ENCODE measurements at regions not wholly inside any gene's neighbourhood (a gene's known extent, or its start where the extent isn't known, plus 50 kb on each side); places are given as distances from the start of the nearest gene placed in this dataset.

DNA sequence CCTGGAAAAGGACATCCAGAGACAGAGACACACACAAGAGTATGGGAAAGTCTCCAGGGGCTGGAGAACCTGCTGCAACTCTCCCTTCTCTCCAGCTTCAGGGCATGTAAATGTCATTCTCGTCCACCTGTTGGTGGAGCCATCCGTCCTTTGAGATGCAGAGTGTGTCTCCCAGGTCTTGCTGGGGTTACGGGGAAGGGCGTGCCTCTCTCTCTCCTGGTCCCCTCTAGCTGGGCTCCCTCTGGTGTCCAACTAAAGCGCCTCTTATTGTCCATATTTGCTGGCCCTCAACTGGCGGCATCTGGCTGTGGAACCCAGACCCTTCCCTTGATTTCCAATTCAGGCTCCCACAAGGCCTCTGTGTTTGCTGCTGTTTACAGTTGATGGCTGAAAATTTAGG lies 244.1 kb downstream of the BMP7 start:
- no peaks in the 10 kb centered on the region for H3K4me1 ChIP-seq
- H3K4me3 ChIP-seq = no peak overlapping the region
- H3K27me3 ChIP-seq (ENCODE audit: low read depth) = peaks cover 85% of the 10 kb centered on the region
- intact Hi-C loops (cut with micrococcal nuclease) = no loop called here
- no peak overlapping the region for H3K27ac ChIP-seq (replicated peaks)
- TF ChIP-seq CTCF (IDR thresholded peaks at IDR 0.05; ENCODE audit: borderline replicate concordance) = no peak
- H3K9me3 ChIP-seq (replicated peaks) = peaks cover 4% of the 10 kb centered on the region
- no peaks in the 10 kb centered on the region for H3K36me3 ChIP-seq
- no peak for DNase-seq

- Histone ChIP-seq H3K4me3 (no peak overlapping the region), H3K9me3 (replicated peaks) (peaks cover 4% of the 10 kb centered on the region), H3K27ac (replicated peaks) (no peak overlapping the region), H3K4me1 (no peaks in the 10 kb centered on the region), H3K27me3 (ENCODE audit: low read depth) (peaks cover 86% of the 10 kb centered on the region), H3K36me3 (no peaks in the 10 kb centered on the region)
- no peak for DNase-seq
- no peak for TF ChIP-seq CTCF (IDR thresholded peaks at IDR 0.05; ENCODE audit: borderline replicate concordance)
- intact Hi-C loops (cut with micrococcal nuclease) = no loop called here
Observed at GRCh38 chr20:57023007-57023406, 243.4 kb downstream of the BMP7 start.

GRCh38 chr20:57023997-57024396 lies 242.4 kb downstream of the BMP7 start:
- H3K4me1 ChIP-seq = no peaks in the 10 kb centered on the region
- no peak overlapping the region for H3K27ac ChIP-seq (replicated peaks)
- no peak overlapping the region for H3K4me3 ChIP-seq
- H3K36me3 ChIP-seq = no peaks in the 10 kb centered on the region
- no peak for TF ChIP-seq CTCF (IDR thresholded peaks at IDR 0.05; ENCODE audit: borderline replicate concordance)
- H3K9me3 ChIP-seq (replicated peaks) = peaks cover 4% of the 10 kb centered on the region
- H3K27me3 ChIP-seq (ENCODE audit: low read depth) = peaks cover 78% of the 10 kb centered on the region
- intact Hi-C loops (cut with micrococcal nuclease) = no loop called here
- DNase-seq = no peak

DNA sequence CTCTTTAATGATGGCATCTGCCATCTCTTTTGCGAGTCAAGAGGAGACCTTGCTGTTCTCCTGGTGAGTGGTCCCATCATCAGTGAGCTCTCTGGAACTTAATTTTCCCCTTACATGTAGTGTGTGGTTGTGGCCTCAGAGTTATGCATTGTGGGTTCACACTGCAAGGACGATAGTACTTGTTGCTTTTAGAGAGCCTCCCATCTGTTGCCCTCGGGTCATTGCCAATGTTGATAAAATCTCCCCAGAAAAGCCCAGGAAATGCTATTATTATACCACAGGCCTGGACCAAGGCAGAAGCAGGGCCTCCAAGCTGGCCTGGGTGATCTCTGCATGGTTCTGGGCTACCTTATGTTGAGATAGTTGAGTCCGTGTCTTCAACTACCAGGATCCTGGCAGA lies 241.6 kb downstream of the BMP7 start:
- H3K36me3 ChIP-seq = no peaks in the 10 kb centered on the region
- no peaks in the 10 kb centered on the region for H3K4me1 ChIP-seq
- H3K27ac ChIP-seq (replicated peaks) = no peak overlapping the region
- DNase-seq = no peak
- H3K4me3 ChIP-seq = no peak overlapping the region
- peaks cover 4% of the 10 kb centered on the region for H3K9me3 ChIP-seq (replicated peaks)
- TF ChIP-seq CTCF (IDR thresholded peaks at IDR 0.05; ENCODE audit: borderline replicate concordance) = no peak
- intact Hi-C loops (cut with micrococcal nuclease) = no loop called here
- peaks cover 78% of the 10 kb centered on the region for H3K27me3 ChIP-seq (ENCODE audit: low read depth)

DNA sequence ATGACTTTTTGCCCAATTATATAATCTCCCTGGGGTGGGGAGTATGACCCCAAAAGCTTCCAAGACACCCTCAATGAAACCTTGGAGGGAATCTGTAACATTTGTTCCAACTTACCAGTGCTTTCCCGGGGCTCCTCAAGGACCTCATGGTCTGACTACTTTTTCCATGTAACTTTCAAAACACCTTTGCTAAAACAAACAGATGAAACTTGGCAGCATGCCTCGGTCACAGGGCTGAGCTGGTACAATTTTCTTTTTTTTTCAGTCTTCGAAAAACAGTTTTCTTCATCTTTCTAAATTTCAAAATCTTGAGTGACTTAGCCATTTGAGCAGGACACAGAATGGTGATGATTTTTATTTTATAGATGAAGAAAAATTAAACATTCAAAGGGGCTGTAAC lies 241.2 kb downstream of the BMP7 start:
- Histone ChIP-seq H3K4me3 (no peak overlapping the region), H3K27me3 (ENCODE audit: low read depth) (peaks cover 78% of the 10 kb centered on the region), H3K4me1 (no peaks in the 10 kb centered on the region), H3K36me3 (no peaks in the 10 kb centered on the region), H3K9me3 (replicated peaks) (peaks cover 4% of the 10 kb centered on the region), H3K27ac (replicated peaks) (no peak overlapping the region)
- intact Hi-C loops (cut with micrococcal nuclease) = no loop called here
- DNase-seq = no peak
- no peak for TF ChIP-seq CTCF (IDR thresholded peaks at IDR 0.05; ENCODE audit: borderline replicate concordance)
